GM12878 (cell line): ENCODE measurements at regions not wholly inside any gene's neighbourhood (a gene's known extent, or its start where the extent isn't known, plus 50 kb on each side); places are given as distances from the start of the nearest gene placed in this dataset.

Experiments used
- ATAC-seq: fragments of 200-7000 bp; cut with Tn5 transposase; 3 replicates; pipeline ENCODE4 v1.9.1; 2020; ENCODE audit warnings: mild to moderate bottlenecking, moderate library complexity
- BruUV-seq: library from RNA; stranded (reverse); fragments of 400-500 nt; replicated peaks from 2 replicates; lab custom pipeline; 2021; lab: Mats Ljungman, UMichigan
- CTCF ChIA-PET: fragments of 300-600 bp; sonication (Branson Sonifier 250); formaldehyde crosslinking; extraction: SDS; loops from one replicate; lab custom pipeline; 2021; ENCODE audit warnings: inconsistent platforms; lab: Yijun Ruan, JAX
- POLR2A ChIA-PET: fragments of 350-600 bp; formaldehyde crosslinking; extraction: SDS; loops from one replicate; lab custom pipeline; 2021; ENCODE audit warnings: inconsistent platforms; lab: Charles Lee
- RAD21 ChIA-PET: fragments of 300-600 bp; sonication (Branson Sonifier 250); formaldehyde crosslinking; loops from one replicate; lab custom pipeline; 2023; ENCODE audit warnings: antibody characterized with exemption; ENCODE audit not compliant: unreplicated experiment; lab: Charles Lee
- SMC1A ChIA-PET: fragments of 300-600 bp; sonication (Branson Sonifier 250); formaldehyde crosslinking; loops from one replicate; lab custom pipeline; 2023; ENCODE audit not compliant: unreplicated experiment, uncharacterized antibody; lab: Charles Lee
- DNase-seq: peaks from one replicate; pipeline ENCODE4 v3.0.0-alpha.2; 2011; ENCODE audit warnings: low read depth, low spot score
- FAIRE-seq: peaks from 3 replicates; lab custom pipeline; 2011; peaks lifted over from hg19 to GRCh38; lab: Jason Lieb, UNC
- H2AFZ ChIP-seq: 2 replicates; pipeline ENCODE4 v1.6.0; 2011; ENCODE audit warnings: low read depth, low read length, control low read depth; ENCODE audit not compliant: control insufficient read depth
- H3K27ac ChIP-seq: 2 replicates; pipeline ENCODE4 v1.5.1; 2011; ENCODE audit warnings: control low read depth; ENCODE audit not compliant: control insufficient read depth, insufficient read depth
- H3K27me3 ChIP-seq, 2 experiments: replicated peaks in 1 of 2; 2 replicates each; pipeline versions ENCODE4 v1.6.0 to v1.6.1; 2011; ENCODE audit warnings: low read length in 1 of 2; ENCODE audit not compliant: control insufficient read depth in 2 of 2, insufficient read depth in 2 of 2
- H3K36me3 ChIP-seq, 2 experiments: 2 replicates each; pipeline ENCODE4 v1.5.1; 2011; ENCODE audit warnings: low read length in 1 of 2; ENCODE audit not compliant: control insufficient read depth in 2 of 2, insufficient read depth in 2 of 2
- H3K4me1 ChIP-seq: 2 replicates; pipeline ENCODE4 v1.6.1; 2011; ENCODE audit warnings: mild to moderate bottlenecking, low read length, moderate library complexity, mixed read lengths; ENCODE audit not compliant: control insufficient read depth, insufficient read depth
- H3K4me2 ChIP-seq: 2 replicates; pipeline ENCODE4 v1.6.0; 2011; ENCODE audit warnings: control low read depth; ENCODE audit not compliant: control insufficient read depth, insufficient read depth
- H3K4me3 ChIP-seq: fragments of 200-600 bp; sonication (generic); 2 replicates; pipeline ENCODE4 v1.5.1; 2016
- H3K79me2 ChIP-seq: 2 replicates; pipeline ENCODE4 v1.6.0; 2011; ENCODE audit warnings: low read length; ENCODE audit not compliant: control insufficient read depth, insufficient read depth
- H3K9ac ChIP-seq: 2 replicates; pipeline ENCODE4 v1.8.0; 2011; ENCODE audit warnings: low read length, control low read depth, mixed read lengths; ENCODE audit not compliant: control insufficient read depth, insufficient read depth
- H3K9me3 ChIP-seq: replicated peaks from 3 replicates; pipeline ENCODE4 v1.5.1; 2011; ENCODE audit warnings: mild to moderate bottlenecking, low read length; ENCODE audit not compliant: control insufficient read depth, insufficient read depth
- H4K20me1 ChIP-seq: 2 replicates; pipeline ENCODE4 v1.6.0; 2011; ENCODE audit not compliant: control insufficient read depth, insufficient read depth
- CBX5 ChIP-seq: sonication (generic); IDR thresholded peaks from 2 replicates; pipeline ENCODE4 v1.6.1; 2016; ENCODE audit warnings: low read depth, moderate library complexity, mild to moderate bottlenecking, inconsistent platforms
- IRF5 ChIP-seq: fragments of 450-650 bp; IDR thresholded peaks from 2 replicates; pipeline ENCODE4 v1.6.1; 2017; ENCODE audit warnings: borderline replicate concordance
- NFIC ChIP-seq: IDR thresholded peaks from 2 replicates; pipeline ENCODE4 v1.6.1; 2012; ENCODE audit warnings: low read depth, mild to moderate bottlenecking, inconsistent platforms, low read length, moderate library complexity
- RELA ChIP-seq: fragments of 450-650 bp; IDR thresholded peaks from 2 replicates; pipeline ENCODE4 v1.8.0; 2014; ENCODE audit warnings: borderline replicate concordance; ENCODE audit not compliant: partially characterized antibody
- WGBS: methylation state at CpG from one replicate; pipeline ENCODE4 v1.1.6; 2016; ENCODE audit warnings: low lambda C conversion rate; ENCODE audit not compliant: insufficient replicate concordance, insufficient coverage; ENCODE audit errors: missing lambda C conversion rate; 5-methylcytosine and 5-hydroxymethylcytosine counted together
- in situ Hi-C: fragments of 300-500 bp; cut with MboI; formaldehyde crosslinking; loops from 9 replicates; pipeline ENCODE4 v1.14.3; 2018; ENCODE audit warnings: mixed read lengths
- intact Hi-C: fragments of 100-400 bp; cut with micrococcal nuclease; formaldehyde crosslinking; loops from one replicate; pipeline ENCODE4 v1.14.2; 2022; ENCODE audit not compliant: unreplicated experiment

DNA sequence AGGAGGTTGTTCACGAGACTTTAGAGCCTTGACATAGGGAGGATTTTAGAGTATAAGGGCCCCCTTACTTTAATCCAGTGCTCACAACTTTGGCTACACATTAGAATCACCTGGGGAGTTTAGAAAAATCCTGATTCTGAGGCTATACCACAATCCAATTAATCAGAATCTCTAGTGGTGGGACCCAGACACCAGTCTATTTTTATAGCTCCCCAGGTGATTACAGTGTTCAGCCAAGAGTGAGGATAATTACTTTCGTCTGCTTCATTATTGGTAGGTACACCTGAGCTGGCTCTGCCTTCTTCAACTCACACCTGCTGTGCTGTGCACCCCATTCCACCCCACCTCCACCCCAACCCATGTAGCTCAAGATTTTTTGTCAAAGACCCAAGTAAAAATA lies 141.3 kb upstream of the EPB41L4A start (continued):
- TF ChIP-seq IRF5 (no peak), RELA (no peak)

- no peak for DNase-seq
- Histone ChIP-seq H4K20me1 (no peaks in the 10 kb centered on the region), H3K9ac (no peak overlapping the region), H3K4me1 (no peaks in the 10 kb centered on the region), H3K4me2 (no peak overlapping the region)
- 50% methylated on average over 5 of the region's 5 CpGs for WGBS
- CTCF ChIA-PET: interaction anchor here (1.7 kb wide), 1 partner anchor 194 kb away, joined by 5 read pairs; no protein-coding TSS in a partner anchor
- TF ChIP-seq NFIC: no peak
- TF ChIP-seq CBX5: peak; percentile 49; the same call in 1 of the 2 replicates
- TF ChIP-seq, all 136 proteins: peak for 1
- H3K9me3 ChIP-seq: peaks cover 9% of the 10 kb centered on the region; the same call in 1 of the 3 replicates
- ChIA-PET RAD21 (no interaction called here), SMC1A (no interaction called here), POLR2A (no interaction called here)
- no TSS peak for BruUV-seq
- no peak overlapping the region for H2AFZ ChIP-seq
- H3K4me3 ChIP-seq: no peak overlapping the region
- intact Hi-C loops: no loop called here
- no peak for ATAC-seq
- no peaks in the 10 kb centered on the region for H3K27me3 ChIP-seq
- H3K79me2 ChIP-seq: no peaks in the 10 kb centered on the region
- no peaks in the 10 kb centered on the region for H3K36me3 ChIP-seq
- in situ Hi-C loops: no loop called here
- no peak overlapping the region for H3K27ac ChIP-seq
- FAIRE-seq: no peak
These were observed 144.2 kb upstream of the EPB41L4A start for GRCh38 chr5:112563169-112563826.
